ENCODE measurements at regions not wholly inside any gene's neighbourhood (a gene's known extent, or its start where the extent isn't known, plus 50 kb on each side); places are given as distances from the start of the nearest gene placed in this dataset.

GRCh38 chr2:145905371-145905770 is 1385.5 kb upstream of the ZEB2 start:
- TF ChIP-seq, protein P1, sequence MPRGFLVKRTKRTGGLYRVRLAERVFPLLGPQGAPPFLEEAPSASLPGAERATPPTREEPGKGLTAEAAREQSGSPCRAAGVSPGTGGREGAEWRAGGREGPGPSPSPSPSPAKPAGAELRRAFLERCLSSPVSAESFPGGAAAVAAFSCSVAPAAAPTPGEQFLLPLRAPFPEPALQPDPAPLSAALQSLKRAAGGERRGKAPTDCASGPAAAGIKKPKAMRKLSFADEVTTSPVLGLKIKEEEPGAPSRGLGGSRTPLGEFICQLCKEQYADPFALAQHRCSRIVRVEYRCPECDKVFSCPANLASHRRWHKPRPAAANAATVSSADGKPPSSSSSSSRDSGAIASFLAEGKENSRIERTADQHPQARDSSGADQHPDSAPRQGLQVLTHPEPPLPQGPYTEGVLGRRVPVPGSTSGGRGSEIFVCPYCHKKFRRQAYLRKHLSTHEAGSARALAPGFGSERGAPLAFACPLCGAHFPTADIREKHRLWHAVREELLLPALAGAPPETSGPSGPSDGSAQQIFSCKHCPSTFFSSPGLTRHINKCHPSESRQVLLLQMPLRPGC (tag by site-specific recombination; IDR thresholded peaks at IDR 0.05), result no peak
- TF ChIP-seq YY1 (tag by site-specific recombination; IDR thresholded peaks at IDR 0.05), result no peak
- no peak for TF ChIP-seq ZSCAN5A (tag by site-specific recombination; IDR thresholded peaks at IDR 0.05)
- no peak for TF ChIP-seq MEIS1 (CRISPR knock-in tag; IDR thresholded peaks at IDR 0.05; ENCODE audit: borderline replicate concordance)
- TF ChIP-seq CTCF (tag by site-specific recombination; IDR thresholded peaks at IDR 0.05), result no peak
- TF ChIP-seq ZNF274 (IDR thresholded peaks at IDR 0.05; ENCODE audit: low read length), result no peak
- no peak for TF ChIP-seq ZNF274 (tag by site-specific recombination; IDR thresholded peaks at IDR 0.05; ENCODE audit: borderline replicate concordance)
- TF ChIP-seq ZNF324 (tag by site-specific recombination; IDR thresholded peaks at IDR 0.05), result no peak
- no peak for TF ChIP-seq TCF7L2 (IDR thresholded peaks at IDR 0.05; ENCODE audit: borderline replicate concordance, low read depth, low read length)
- no peak for TF ChIP-seq ZNF341 (tag by site-specific recombination; IDR thresholded peaks at IDR 0.05; ENCODE audit: low read depth)
- TF ChIP-seq ZNF585B (tag by site-specific recombination; IDR thresholded peaks at IDR 0.05), result no peak
- no peak for TF ChIP-seq ZNF621 (tag by site-specific recombination; IDR thresholded peaks at IDR 0.05)
- no peak for TF ChIP-seq PRDM4 (tag by site-specific recombination; IDR thresholded peaks at IDR 0.05)

Measured in HEK293 (cell line).